Vagina (tissue), 2 donors: ENCODE measurements at regions not wholly inside any gene's neighbourhood (a gene's known extent, or its start where the extent isn't known, plus 50 kb on each side); places are given as distances from the start of the nearest gene placed in this dataset.

ENCODE experiments used
- CTCF ChIP-seq, 3 experiments: fragments of 450-650 bp in 2 of 3; fragments of 200-600 bp in 1 of 3; sonication (generic) in 1 of 3; IDR thresholded peaks; one replicate each; pipeline ENCODE4 v1.5.1; 2017 to 2019; ENCODE audit warnings: antibody characterized with exemption in 3 of 3, mild to moderate bottlenecking in 2 of 3, moderate library complexity in 2 of 3
- POLR2AphosphoS5 ChIP-seq, 2 donors: sonication (generic); formaldehyde crosslinking; IDR thresholded peaks; one replicate each; pipeline ENCODE4 v1.9.0; 2017; ENCODE audit warnings: antibody characterized with exemption in 2 of 2, mild to moderate bottlenecking in 2 of 2, low read depth in 1 of 2; ENCODE audit not compliant: insufficient read depth in 1 of 2

GRCh38 chr20:60512443-60512842 lies 554.2 kb downstream of the CDH26 start:
- no peak for TF ChIP-seq CTCF (IDR thresholded peaks at IDR 0.05)
- no peak for TF ChIP-seq POLR2AphosphoS5 (IDR thresholded peaks at IDR 0.05; ENCODE audit: insufficient read depth in 1 of 2, low read depth in 1 of 2)
